ENCODE measurements at regions not wholly inside any gene's neighbourhood (a gene's known extent, or its start where the extent isn't known, plus 50 kb on each side); places are given as distances from the start of the nearest gene placed in this dataset.
A peak's percentile ranks its signal among the peaks of the same experiment; 100 is the strongest.

GRCh38 chr7:47088329-47089067 is 493.4 kb downstream of the TNS3 start:
- peak; percentile 95 for TF ChIP-seq CTCF (IDR thresholded peaks at IDR 0.05)
- Mint-ChIP-seq H3K36me3 (ENCODE audit: unreplicated experiment) (no peaks in the 10 kb centered on the region), H3K4me1 (ENCODE audit: unreplicated experiment) (peaks cover 35% of the 10 kb centered on the region), H3K27me3 (ENCODE audit: unreplicated experiment) (no peaks in the 10 kb centered on the region), H3K27ac (ENCODE audit: unreplicated experiment) (peak overlapping the region; percentile 27), H3K4me3 (ENCODE audit: unreplicated experiment) (no peak overlapping the region), H3K9me3 (ENCODE audit: unreplicated experiment) (no peaks in the 10 kb centered on the region)
- no peak for DNase-seq (ENCODE audit: extremely low spot score, unreplicated experiment)

DNA sequence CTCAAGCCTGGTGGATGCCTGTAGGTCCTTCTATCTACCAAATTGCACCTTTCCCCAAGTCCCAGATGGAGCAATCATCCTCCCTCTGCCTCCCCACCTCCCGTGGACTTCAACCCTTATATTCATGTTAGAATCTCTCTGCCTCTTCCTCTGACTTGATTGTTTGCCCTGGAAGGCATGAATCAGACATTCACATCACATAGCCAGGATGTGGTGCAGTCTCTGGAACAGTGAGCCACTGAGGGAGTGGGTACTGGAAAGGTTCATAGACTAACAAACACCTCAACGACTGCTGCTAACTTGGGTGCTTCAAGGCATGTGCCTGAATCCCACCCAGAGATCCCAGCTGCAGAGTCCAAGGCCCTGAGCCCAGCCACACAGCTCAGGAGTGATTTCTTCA is 494.0 kb downstream of the TNS3 start:
- Mint-ChIP-seq H3K27ac (ENCODE audit: unreplicated experiment) (no peak overlapping the region), H3K4me1 (ENCODE audit: unreplicated experiment) (peaks cover 28% of the 10 kb centered on the region), H3K36me3 (ENCODE audit: unreplicated experiment) (no peaks in the 10 kb centered on the region), H3K9me3 (ENCODE audit: unreplicated experiment) (no peaks in the 10 kb centered on the region), H3K4me3 (ENCODE audit: unreplicated experiment) (no peak overlapping the region), H3K27me3 (ENCODE audit: unreplicated experiment) (no peaks in the 10 kb centered on the region)
- TF ChIP-seq CTCF (IDR thresholded peaks at IDR 0.05): no peak
- DNase-seq (ENCODE audit: extremely low spot score, unreplicated experiment): no peak

DNA sequence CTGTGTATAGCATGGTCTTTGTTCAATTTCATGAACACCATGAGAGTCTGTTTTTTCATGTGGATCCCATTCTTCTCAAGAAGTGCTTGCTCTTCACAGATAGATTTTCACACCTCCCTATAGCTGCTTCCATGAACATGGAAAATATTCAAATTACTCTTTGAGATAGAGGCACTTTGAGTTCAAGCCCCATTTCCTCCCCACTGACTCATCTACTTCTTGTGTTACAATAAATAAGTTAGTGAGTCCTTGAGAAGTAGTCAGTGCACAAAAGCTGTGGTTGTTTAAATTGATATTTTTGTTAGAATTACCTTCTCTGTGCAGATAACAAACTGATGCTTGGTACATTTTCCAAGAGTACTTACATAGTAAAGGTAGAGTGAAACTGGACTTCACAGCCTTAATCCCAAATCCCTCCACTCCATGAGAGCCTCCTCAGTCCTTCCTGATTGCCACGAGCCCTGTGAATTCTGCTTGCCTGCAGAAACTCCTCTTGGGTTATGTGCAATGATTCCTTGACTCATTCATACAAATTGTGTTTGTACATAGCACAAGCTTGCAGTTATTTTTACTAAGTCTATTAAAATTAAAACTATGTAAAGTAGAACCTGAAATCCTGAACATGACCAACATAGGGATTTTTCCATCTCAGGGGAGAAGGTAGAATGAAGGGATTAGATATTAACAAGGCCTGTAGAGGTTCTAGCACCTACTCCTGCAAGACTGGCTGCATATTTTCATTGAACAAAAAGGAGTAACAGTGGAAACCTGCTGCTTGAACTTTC is 496.2 kb downstream of the TNS3 start:
- H3K4me1 Mint-ChIP-seq (ENCODE audit: unreplicated experiment): peaks cover 17% of the 10 kb centered on the region
- H3K4me3 Mint-ChIP-seq (ENCODE audit: unreplicated experiment): no peak overlapping the region
- no peak for TF ChIP-seq CTCF (IDR thresholded peaks at IDR 0.05)
- H3K27ac Mint-ChIP-seq (ENCODE audit: unreplicated experiment): peak overlapping the region; percentile 2
- no peaks in the 10 kb centered on the region for H3K27me3 Mint-ChIP-seq (ENCODE audit: unreplicated experiment)
- no peak for DNase-seq (ENCODE audit: extremely low spot score, unreplicated experiment)
- no peaks in the 10 kb centered on the region for H3K9me3 Mint-ChIP-seq (ENCODE audit: unreplicated experiment)
- H3K36me3 Mint-ChIP-seq (ENCODE audit: unreplicated experiment): no peaks in the 10 kb centered on the region

DNA sequence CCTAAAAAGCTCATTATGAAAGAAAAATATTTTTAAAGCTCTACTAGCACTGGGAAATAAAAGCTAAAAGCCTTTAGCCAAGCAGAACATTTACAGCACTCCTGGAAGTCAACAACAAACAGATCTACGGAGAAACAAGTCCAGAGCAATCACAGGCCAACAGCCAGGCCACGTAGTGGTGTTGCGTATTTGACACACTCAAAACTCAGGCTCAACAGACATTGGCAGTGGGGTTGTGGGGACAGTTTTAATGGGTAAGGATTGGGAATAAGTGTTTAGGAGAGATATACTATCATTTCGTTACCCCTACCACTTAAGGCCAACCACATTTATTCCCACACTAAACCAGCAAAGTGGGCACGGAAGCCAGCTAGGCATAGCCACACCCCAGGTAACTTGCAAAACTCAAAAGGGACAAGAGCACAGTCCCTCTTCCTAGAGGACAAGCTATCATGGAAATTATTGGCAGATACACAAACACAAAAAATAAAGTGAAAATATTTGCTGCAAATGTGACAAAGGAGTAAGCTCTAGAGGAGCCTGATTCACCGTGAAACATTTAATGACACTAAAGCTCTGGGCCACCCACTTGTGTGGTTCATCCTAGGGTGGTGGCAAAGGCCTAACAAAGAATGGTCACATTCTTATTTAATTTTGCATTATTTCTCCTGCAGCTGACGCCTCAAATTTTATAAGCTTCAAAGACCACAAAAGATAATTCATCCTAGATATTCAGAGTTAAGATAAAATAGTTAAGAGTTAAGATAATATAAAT is 498.2 kb downstream of the TNS3 start:
- H3K36me3 Mint-ChIP-seq (ENCODE audit: unreplicated experiment): peaks cover 2% of the 10 kb centered on the region
- no peak overlapping the region for H3K4me3 Mint-ChIP-seq (ENCODE audit: unreplicated experiment)
- no peak for DNase-seq (ENCODE audit: extremely low spot score, unreplicated experiment)
- TF ChIP-seq CTCF (IDR thresholded peaks at IDR 0.05): no peak
- H3K4me1 Mint-ChIP-seq (ENCODE audit: unreplicated experiment): peaks cover 14% of the 10 kb centered on the region
- no peak overlapping the region for H3K27ac Mint-ChIP-seq (ENCODE audit: unreplicated experiment)
- no peaks in the 10 kb centered on the region for H3K9me3 Mint-ChIP-seq (ENCODE audit: unreplicated experiment)
- H3K27me3 Mint-ChIP-seq (ENCODE audit: unreplicated experiment): no peaks in the 10 kb centered on the region

DNA sequence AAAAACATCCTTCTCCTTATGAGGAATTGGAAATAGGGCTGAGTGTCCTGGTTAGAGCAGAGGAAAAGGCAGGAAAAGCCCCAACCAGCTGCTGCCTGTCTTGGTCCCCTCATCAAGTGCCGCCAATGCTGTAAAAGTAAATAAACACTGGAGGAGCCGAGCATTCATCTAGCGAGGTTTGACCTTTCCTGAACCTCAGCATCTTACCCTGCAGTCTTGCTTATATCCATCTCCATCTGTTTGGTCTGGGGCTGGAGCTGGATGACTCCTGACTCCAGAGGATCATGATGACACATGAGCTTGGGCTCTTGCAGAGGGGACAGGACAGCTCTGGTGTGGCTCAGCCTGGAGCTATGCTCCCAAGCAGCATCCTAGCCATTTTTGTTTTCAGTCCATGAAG is 501.1 kb downstream of the TNS3 start:
- no peaks in the 10 kb centered on the region for H3K27me3 Mint-ChIP-seq (ENCODE audit: unreplicated experiment)
- no peak overlapping the region for H3K4me3 Mint-ChIP-seq (ENCODE audit: unreplicated experiment)
- no peak for DNase-seq (ENCODE audit: extremely low spot score, unreplicated experiment)
- peaks cover 2% of the 10 kb centered on the region for H3K36me3 Mint-ChIP-seq (ENCODE audit: unreplicated experiment)
- H3K4me1 Mint-ChIP-seq (ENCODE audit: unreplicated experiment): peaks cover 10% of the 10 kb centered on the region
- H3K27ac Mint-ChIP-seq (ENCODE audit: unreplicated experiment): no peak overlapping the region
- no peak for TF ChIP-seq CTCF (IDR thresholded peaks at IDR 0.05)
- no peaks in the 10 kb centered on the region for H3K9me3 Mint-ChIP-seq (ENCODE audit: unreplicated experiment)
